ENCODE measurements at regions not wholly inside any gene's neighbourhood (a gene's known extent, or its start where the extent isn't known, plus 50 kb on each side); places are given as distances from the start of the nearest gene placed in this dataset.

DNA sequence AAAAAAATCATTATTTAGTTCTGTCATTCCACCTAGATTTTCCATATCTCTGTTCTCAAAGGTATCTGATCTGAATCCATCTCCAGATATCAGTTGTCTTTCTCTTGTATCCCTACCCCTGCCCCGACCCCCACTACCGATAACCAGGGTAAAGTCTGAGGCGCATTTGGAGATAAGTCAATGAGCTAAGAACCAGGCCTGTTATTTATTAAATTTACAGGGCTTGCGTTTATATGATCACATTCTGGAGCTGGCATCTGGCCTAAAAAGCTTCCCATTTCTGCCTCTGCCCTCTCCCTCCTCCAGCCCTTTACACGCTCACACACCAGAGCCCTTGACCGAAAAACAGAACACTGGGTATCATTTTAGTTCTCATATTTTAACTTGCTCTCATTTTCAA, 144.7 kb downstream of the ALDH8A1 start:
- no peak for TF ChIP-seq EGR1 (IDR thresholded peaks at IDR 0.05; ENCODE audit: borderline replicate concordance, low read depth, low read length)
- TF ChIP-seq EP300 (IDR thresholded peaks at IDR 0.05; ENCODE audit: borderline replicate concordance in 1 of 2, low read depth in 2 of 2, low read length in 2 of 2), result no peak
- TF ChIP-seq RXRA (IDR thresholded peaks at IDR 0.05; ENCODE audit: insufficient read depth, low read depth, low read length), result no peak
- TF ChIP-seq, protein P1, sequence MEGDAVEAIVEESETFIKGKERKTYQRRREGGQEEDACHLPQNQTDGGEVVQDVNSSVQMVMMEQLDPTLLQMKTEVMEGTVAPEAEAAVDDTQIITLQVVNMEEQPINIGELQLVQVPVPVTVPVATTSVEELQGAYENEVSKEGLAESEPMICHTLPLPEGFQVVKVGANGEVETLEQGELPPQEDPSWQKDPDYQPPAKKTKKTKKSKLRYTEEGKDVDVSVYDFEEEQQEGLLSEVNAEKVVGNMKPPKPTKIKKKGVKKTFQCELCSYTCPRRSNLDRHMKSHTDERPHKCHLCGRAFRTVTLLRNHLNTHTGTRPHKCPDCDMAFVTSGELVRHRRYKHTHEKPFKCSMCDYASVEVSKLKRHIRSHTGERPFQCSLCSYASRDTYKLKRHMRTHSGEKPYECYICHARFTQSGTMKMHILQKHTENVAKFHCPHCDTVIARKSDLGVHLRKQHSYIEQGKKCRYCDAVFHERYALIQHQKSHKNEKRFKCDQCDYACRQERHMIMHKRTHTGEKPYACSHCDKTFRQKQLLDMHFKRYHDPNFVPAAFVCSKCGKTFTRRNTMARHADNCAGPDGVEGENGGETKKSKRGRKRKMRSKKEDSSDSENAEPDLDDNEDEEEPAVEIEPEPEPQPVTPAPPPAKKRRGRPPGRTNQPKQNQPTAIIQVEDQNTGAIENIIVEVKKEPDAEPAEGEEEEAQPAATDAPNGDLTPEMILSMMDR (IDR thresholded peaks at IDR 0.05; ENCODE audit: control extremely low read depth in 1 of 3, insufficient read depth in 1 of 3, low read depth in 1 of 3, low read length in 3 of 3), result no peak
- TF ChIP-seq ATF3 (IDR thresholded peaks at IDR 0.05; ENCODE audit: insufficient read depth, low read depth, low read length), result no peak
- TF ChIP-seq GTF2F1 (IDR thresholded peaks at IDR 0.05; ENCODE audit: borderline replicate concordance, low read depth, low read length), result no peak
- TF ChIP-seq, protein P2, sequence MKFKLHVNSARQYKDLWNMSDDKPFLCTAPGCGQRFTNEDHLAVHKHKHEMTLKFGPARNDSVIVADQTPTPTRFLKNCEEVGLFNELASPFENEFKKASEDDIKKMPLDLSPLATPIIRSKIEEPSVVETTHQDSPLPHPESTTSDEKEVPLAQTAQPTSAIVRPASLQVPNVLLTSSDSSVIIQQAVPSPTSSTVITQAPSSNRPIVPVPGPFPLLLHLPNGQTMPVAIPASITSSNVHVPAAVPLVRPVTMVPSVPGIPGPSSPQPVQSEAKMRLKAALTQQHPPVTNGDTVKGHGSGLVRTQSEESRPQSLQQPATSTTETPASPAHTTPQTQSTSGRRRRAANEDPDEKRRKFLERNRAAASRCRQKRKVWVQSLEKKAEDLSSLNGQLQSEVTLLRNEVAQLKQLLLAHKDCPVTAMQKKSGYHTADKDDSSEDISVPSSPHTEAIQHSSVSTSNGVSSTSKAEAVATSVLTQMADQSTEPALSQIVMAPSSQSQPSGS (IDR thresholded peaks at IDR 0.05; ENCODE audit: low read length), result no peak
